ENCODE measurements at regions not wholly inside any gene's neighbourhood (a gene's known extent, or its start where the extent isn't known, plus 50 kb on each side); places are given as distances from the start of the nearest gene placed in this dataset.

GRCh38 chr5:16013334-16014065 lies 166.1 kb downstream of the MARCHF11 start:
- peak in 10 of 56 donors; percentile 1 to 25 (median 3) for DNase-seq

DNA sequence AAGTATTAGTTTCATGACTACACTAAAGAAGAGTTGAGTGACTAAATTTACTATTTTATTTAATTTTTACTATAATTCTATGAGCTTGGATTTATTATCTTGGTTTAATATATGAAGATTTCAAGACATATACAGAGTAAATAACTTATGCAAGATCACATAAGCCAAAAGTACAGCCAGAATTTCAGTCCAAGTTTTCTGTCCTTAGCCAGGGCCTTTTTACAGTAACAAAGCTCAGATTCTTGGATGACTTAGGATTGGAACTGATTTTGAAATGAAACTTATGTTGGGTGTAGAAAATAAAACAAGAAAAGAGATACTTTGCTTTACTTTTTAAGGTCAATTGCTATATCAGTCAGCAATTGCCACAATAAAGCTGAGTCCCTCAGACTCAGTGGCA lies 170.3 kb downstream of the MARCHF11 start:
- DNase-seq: no peak

GRCh38 chr5:16007750-16008415 lies 171.7 kb downstream of the MARCHF11 start:
- no peak for DNase-seq

GRCh38 chr5:16005225-16005624 lies 174.4 kb downstream of the MARCHF11 start:
- no peak for DNase-seq

DNA sequence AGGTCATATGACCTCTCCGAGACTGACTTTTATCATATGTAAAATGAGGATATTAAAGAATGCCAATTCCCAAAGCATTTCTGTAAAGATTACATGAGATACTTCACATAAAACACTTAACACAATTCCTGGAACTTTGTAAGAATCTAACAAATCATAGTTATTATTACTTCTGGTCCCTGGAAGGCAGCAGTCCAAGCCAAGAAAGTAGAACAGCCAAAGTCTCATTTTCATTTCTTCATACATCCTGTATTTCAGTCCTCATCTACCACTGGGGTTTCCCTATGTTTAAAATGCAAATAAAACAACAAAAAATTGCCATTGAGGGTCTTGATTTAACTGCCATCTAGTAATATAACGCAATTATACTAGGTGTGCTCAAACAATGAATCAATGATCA lies 179.5 kb downstream of the MARCHF11 start:
- no peak for DNase-seq

GRCh38 chr5:15995341-15996052 lies 184.1 kb downstream of the MARCHF11 start:
- DNase-seq: peak in 1 of 56 donors; percentile 1

DNA sequence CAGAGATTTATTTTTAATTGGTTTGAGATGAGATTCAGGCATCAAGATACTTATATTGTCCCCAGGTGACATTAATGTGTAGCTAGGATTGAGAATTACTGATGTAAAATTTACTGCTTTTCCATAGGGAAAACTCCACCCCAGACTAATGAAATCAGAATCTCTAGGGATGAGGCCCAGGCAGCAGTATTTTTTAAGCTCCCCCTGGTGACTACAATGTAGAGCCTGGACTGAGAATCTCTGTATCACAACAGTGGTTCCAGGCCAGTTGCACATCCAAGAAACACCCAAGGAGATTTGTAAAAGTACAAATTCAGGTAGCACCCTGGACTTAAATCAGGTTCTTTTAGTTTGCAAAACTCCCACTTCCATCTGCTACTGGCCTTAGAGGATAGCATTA lies 185.7 kb downstream of the MARCHF11 start:
- DNase-seq: no peak

GRCh38 chr5:15993334-15993733 lies 186.3 kb downstream of the MARCHF11 start:
- DNase-seq: no peak

GRCh38 chr5:15992918-15993317 lies 186.7 kb downstream of the MARCHF11 start:
- no peak for DNase-seq

- DNase-seq: no peak
These were observed 188.0 kb downstream of the MARCHF11 start for GRCh38 chr5:15991586-15991985.

All from amygdala (tissue), 56 donors.